HG02870 (cell line): ENCODE measurements at regions not wholly inside any gene's neighbourhood (a gene's known extent, or its start where the extent isn't known, plus 50 kb on each side); places are given as distances from the start of the nearest gene placed in this dataset.

ENCODE experiments used
- ATAC-seq: cut with Tn5 transposase; IDR thresholded peaks from one replicate; pipeline ENCODE4 v1.9.1; 2021; ENCODE audit warnings: mild to moderate bottlenecking, moderate library complexity; ENCODE audit not compliant: unreplicated experiment

GRCh38 chr12:102781117-102781516 is 135.9 kb downstream of the PAH start:
- ATAC-seq: no peak

- ATAC-seq: peak; percentile 63
Observed at GRCh38 chr12:102776041-102776440, 141.0 kb downstream of the PAH start.

GRCh38 chr12:102769323-102769916 is 147.6 kb downstream of the PAH start:
- ATAC-seq: no peak

- ATAC-seq: no peak
Observed at GRCh38 chr12:102766961-102767360, 150.1 kb downstream of the PAH start.

GRCh38 chr12:102765736-102766135 is 151.3 kb downstream of the PAH start:
- ATAC-seq: no peak

GRCh38 chr12:102763471-102763870 is 153.6 kb downstream of the PAH start:
- ATAC-seq: no peak

GRCh38 chr12:102763061-102763460 is 154.0 kb downstream of the PAH start:
- no peak for ATAC-seq

GRCh38 chr12:102760322-102760721 is 156.7 kb downstream of the PAH start:
- ATAC-seq: no peak

- ATAC-seq: no peak
Observed at GRCh38 chr12:102759466-102759865, 157.6 kb downstream of the PAH start.

- no peak for ATAC-seq
Observed at GRCh38 chr12:102757882-102758226, 159.2 kb downstream of the PAH start.

- no peak for ATAC-seq
Observed at GRCh38 chr12:102757154-102757881, 159.7 kb downstream of the PAH start.

GRCh38 chr12:102756530-102756929 is 160.5 kb downstream of the PAH start:
- ATAC-seq: no peak

GRCh38 chr12:102755266-102755665 is 161.8 kb downstream of the PAH start:
- no peak for ATAC-seq

- ATAC-seq: no peak
Observed at GRCh38 chr12:102753802-102754201, 163.2 kb downstream of the PAH start.

GRCh38 chr12:102748704-102749103 is 168.3 kb downstream of the PAH start:
- no peak for ATAC-seq

GRCh38 chr12:102746963-102747362 is 170.1 kb downstream of the PAH start:
- no peak for ATAC-seq

- ATAC-seq: no peak
Observed at GRCh38 chr12:102745971-102746600, 171.0 kb downstream of the PAH start.

GRCh38 chr12:102741196-102741595 is 175.8 kb downstream of the PAH start:
- ATAC-seq: no peak

- ATAC-seq: no peak
Observed at GRCh38 chr12:102740141-102740955, 176.7 kb downstream of the PAH start.

- no peak for ATAC-seq
Observed at GRCh38 chr12:102736328-102736727, 180.7 kb downstream of the PAH start.

- peak; percentile 87 for ATAC-seq
Observed at GRCh38 chr12:102735104-102735503, 181.9 kb downstream of the PAH start.
